HCT116 (cell line): ENCODE measurements at regions not wholly inside any gene's neighbourhood (a gene's known extent, or its start where the extent isn't known, plus 50 kb on each side); places are given as distances from the start of the nearest gene placed in this dataset.

Experiments
- CEBPB ChIP-seq: IDR thresholded peaks from 2 replicates; pipeline ENCODE4 v1.6.1; 2012; ENCODE audit warnings: low read depth
- CTCF ChIP-seq, 3 experiments: fragments of 200-600 bp in 1 of 3; sonication (generic) in 1 of 3; IDR thresholded peaks in 2 of 3; conservative IDR thresholded peaks in 1 of 3; 2 replicates each; pipeline ENCODE4 v1.5.1; 2012 to 2017; ENCODE audit warnings: low read depth in 2 of 3, low read length in 2 of 3, antibody characterized with exemption in 1 of 3, borderline replicate concordance in 1 of 3, control low read depth in 1 of 3, mild to moderate bottlenecking in 1 of 3, mixed read lengths in 1 of 3, mixed run types in 1 of 3, moderate library complexity in 1 of 3; ENCODE audit not compliant: insufficient read depth in 1 of 3
- JUND ChIP-seq: IDR thresholded peaks from 2 replicates; pipeline ENCODE4 v1.6.1; 2012
- SRF ChIP-seq: IDR thresholded peaks from 2 replicates; pipeline ENCODE4 v1.6.1; 2012; ENCODE audit warnings: low read depth

GRCh38 chr14:29403091-29403490, 524.6 kb downstream of the PRKD1 start:
- no peak for TF ChIP-seq SRF
- TF ChIP-seq CTCF (IDR thresholded peaks at IDR 0.05 in 2 of 3, conservative IDR thresholded peaks at IDR 0.05 in 1 of 3; ENCODE audit: borderline replicate concordance in 1 of 3, insufficient read depth in 1 of 3, low read depth in 2 of 3, low read length in 2 of 3) = no peak
- no peak for TF ChIP-seq JUND
- no peak for TF ChIP-seq CEBPB
